ENCODE measurements at regions not wholly inside any gene's neighbourhood (a gene's known extent, or its start where the extent isn't known, plus 50 kb on each side); places are given as distances from the start of the nearest gene placed in this dataset.

- H3K9ac ChIP-seq (ENCODE audit: low read depth in 1 of 2, low read length in 2 of 2): no peak overlapping the region
- H3K36me3 ChIP-seq (ENCODE audit: control insufficient read depth in 2 of 2, insufficient read depth in 2 of 2, low read length in 2 of 2): no peaks in the 10 kb centered on the region
- H3K27ac ChIP-seq (ENCODE audit: low read depth in 2 of 2, low read length in 2 of 2): no peak overlapping the region
- H3K9me3 ChIP-seq (ENCODE audit: control insufficient read depth in 2 of 2, low read length in 2 of 2): peaks cover 0 to 2% of the 10 kb centered on the region in 2 donors
- H3K4me1 ChIP-seq (ENCODE audit: control insufficient read depth in 2 of 2, insufficient read depth in 2 of 2, low read length in 2 of 2): no peaks in the 10 kb centered on the region
- no peak overlapping the region for H3K4me3 ChIP-seq (ENCODE audit: low read length in 2 of 2)
- H3K27me3 ChIP-seq (ENCODE audit: control insufficient read depth in 2 of 2, insufficient read depth in 2 of 2, low read length in 2 of 2): no peaks in the 10 kb centered on the region
Measured at GRCh38 chr5:99936911-99937310, 598.3 kb upstream of the FAM174A start.

- Histone ChIP-seq H3K9ac (ENCODE audit: low read depth in 1 of 2, low read length in 2 of 2) (no peak overlapping the region), H3K9me3 (ENCODE audit: control insufficient read depth in 2 of 2, low read length in 2 of 2) (peaks cover 0 to 3% of the 10 kb centered on the region in 2 donors), H3K27me3 (ENCODE audit: control insufficient read depth in 2 of 2, insufficient read depth in 2 of 2, low read length in 2 of 2) (no peaks in the 10 kb centered on the region), H3K4me3 (ENCODE audit: low read length in 2 of 2) (no peak overlapping the region), H3K27ac (ENCODE audit: low read depth in 2 of 2, low read length in 2 of 2) (no peak overlapping the region), H3K4me1 (ENCODE audit: control insufficient read depth in 2 of 2, insufficient read depth in 2 of 2, low read length in 2 of 2) (no peaks in the 10 kb centered on the region), H3K36me3 (ENCODE audit: control insufficient read depth in 2 of 2, insufficient read depth in 2 of 2, low read length in 2 of 2) (no peaks in the 10 kb centered on the region)
Measured at GRCh38 chr5:99929806-99930135, 605.4 kb upstream of the FAM174A start.

- Histone ChIP-seq H3K27me3 (ENCODE audit: control insufficient read depth in 2 of 2, insufficient read depth in 2 of 2, low read length in 2 of 2) (no peaks in the 10 kb centered on the region), H3K4me1 (ENCODE audit: control insufficient read depth in 2 of 2, insufficient read depth in 2 of 2, low read length in 2 of 2) (no peaks in the 10 kb centered on the region), H3K9ac (ENCODE audit: low read depth in 1 of 2, low read length in 2 of 2) (no peak overlapping the region), H3K36me3 (ENCODE audit: control insufficient read depth in 2 of 2, insufficient read depth in 2 of 2, low read length in 2 of 2) (no peaks in the 10 kb centered on the region), H3K27ac (ENCODE audit: low read depth in 2 of 2, low read length in 2 of 2) (no peak overlapping the region), H3K9me3 (ENCODE audit: control insufficient read depth in 2 of 2, low read length in 2 of 2) (peaks cover 0 to 3% of the 10 kb centered on the region in 2 donors), H3K4me3 (ENCODE audit: low read length in 2 of 2) (no peak overlapping the region)
Measured at GRCh38 chr5:99929067-99929805, 605.9 kb upstream of the FAM174A start.

GRCh38 chr5:99928490-99928889, 606.7 kb upstream of the FAM174A start:
- no peaks in the 10 kb centered on the region for H3K4me1 ChIP-seq (ENCODE audit: control insufficient read depth in 2 of 2, insufficient read depth in 2 of 2, low read length in 2 of 2)
- H3K9me3 ChIP-seq (ENCODE audit: control insufficient read depth in 2 of 2, low read length in 2 of 2): peaks cover 0 to 3% of the 10 kb centered on the region in 2 donors

GRCh38 chr5:99926463-99926862, 608.7 kb upstream of the FAM174A start:
- H3K36me3 ChIP-seq (ENCODE audit: control insufficient read depth in 2 of 2, insufficient read depth in 2 of 2, low read length in 2 of 2): no peaks in the 10 kb centered on the region
- H3K27ac ChIP-seq (ENCODE audit: low read depth in 2 of 2, low read length in 2 of 2): no peak overlapping the region
- peaks cover 0 to 3% of the 10 kb centered on the region in 2 donors for H3K9me3 ChIP-seq (ENCODE audit: control insufficient read depth in 2 of 2, low read length in 2 of 2)
- H3K27me3 ChIP-seq (ENCODE audit: control insufficient read depth in 2 of 2, insufficient read depth in 2 of 2, low read length in 2 of 2): no peaks in the 10 kb centered on the region
- H3K4me1 ChIP-seq (ENCODE audit: control insufficient read depth in 2 of 2, insufficient read depth in 2 of 2, low read length in 2 of 2): no peaks in the 10 kb centered on the region
- H3K9ac ChIP-seq (ENCODE audit: low read depth in 1 of 2, low read length in 2 of 2): no peak overlapping the region
- H3K4me3 ChIP-seq (ENCODE audit: low read length in 2 of 2): no peak overlapping the region

More at GRCh38 chr5:99928490-99928889, 606.7 kb upstream of the FAM174A start:
- Histone ChIP-seq H3K27ac (ENCODE audit: low read depth in 2 of 2, low read length in 2 of 2) (no peak overlapping the region), H3K27me3 (ENCODE audit: control insufficient read depth in 2 of 2, insufficient read depth in 2 of 2, low read length in 2 of 2) (no peaks in the 10 kb centered on the region), H3K36me3 (ENCODE audit: control insufficient read depth in 2 of 2, insufficient read depth in 2 of 2, low read length in 2 of 2) (no peaks in the 10 kb centered on the region), H3K4me3 (ENCODE audit: low read length in 2 of 2) (no peak overlapping the region), H3K9ac (ENCODE audit: low read depth in 1 of 2, low read length in 2 of 2) (no peak overlapping the region)

GRCh38 chr5:99922386-99922785, 612.8 kb upstream of the FAM174A start:
- H3K9me3 ChIP-seq (ENCODE audit: control insufficient read depth in 2 of 2, low read length in 2 of 2): no peaks in the 10 kb centered on the region
- H3K4me3 ChIP-seq (ENCODE audit: low read length in 2 of 2): no peak overlapping the region
- no peaks in the 10 kb centered on the region for H3K36me3 ChIP-seq (ENCODE audit: control insufficient read depth in 2 of 2, insufficient read depth in 2 of 2, low read length in 2 of 2)
- H3K27ac ChIP-seq (ENCODE audit: low read depth in 2 of 2, low read length in 2 of 2): no peak overlapping the region
- no peaks in the 10 kb centered on the region for H3K27me3 ChIP-seq (ENCODE audit: control insufficient read depth in 2 of 2, insufficient read depth in 2 of 2, low read length in 2 of 2)
- H3K9ac ChIP-seq (ENCODE audit: low read depth in 1 of 2, low read length in 2 of 2): no peak overlapping the region
- no peaks in the 10 kb centered on the region for H3K4me1 ChIP-seq (ENCODE audit: control insufficient read depth in 2 of 2, insufficient read depth in 2 of 2, low read length in 2 of 2)

GRCh38 chr5:99911971-99912370, 623.2 kb upstream of the FAM174A start:
- Histone ChIP-seq H3K9me3 (ENCODE audit: control insufficient read depth in 2 of 2, low read length in 2 of 2) (no peaks in the 10 kb centered on the region), H3K36me3 (ENCODE audit: control insufficient read depth in 2 of 2, insufficient read depth in 2 of 2, low read length in 2 of 2) (no peaks in the 10 kb centered on the region), H3K4me1 (ENCODE audit: control insufficient read depth in 2 of 2, insufficient read depth in 2 of 2, low read length in 2 of 2) (no peaks in the 10 kb centered on the region), H3K27ac (ENCODE audit: low read depth in 2 of 2, low read length in 2 of 2) (no peak overlapping the region), H3K27me3 (ENCODE audit: control insufficient read depth in 2 of 2, insufficient read depth in 2 of 2, low read length in 2 of 2) (no peaks in the 10 kb centered on the region), H3K4me3 (ENCODE audit: low read length in 2 of 2) (no peak overlapping the region), H3K9ac (ENCODE audit: low read depth in 1 of 2, low read length in 2 of 2) (no peak overlapping the region)

- no peak overlapping the region for H3K27ac ChIP-seq (ENCODE audit: low read depth in 2 of 2, low read length in 2 of 2)
- no peaks in the 10 kb centered on the region for H3K36me3 ChIP-seq (ENCODE audit: control insufficient read depth in 2 of 2, insufficient read depth in 2 of 2, low read length in 2 of 2)
- no peak overlapping the region for H3K4me3 ChIP-seq (ENCODE audit: low read length in 2 of 2)
- no peaks in the 10 kb centered on the region for H3K9me3 ChIP-seq (ENCODE audit: control insufficient read depth in 2 of 2, low read length in 2 of 2)
- H3K9ac ChIP-seq (ENCODE audit: low read depth in 1 of 2, low read length in 2 of 2): no peak overlapping the region
- H3K4me1 ChIP-seq (ENCODE audit: control insufficient read depth in 2 of 2, insufficient read depth in 2 of 2, low read length in 2 of 2): no peaks in the 10 kb centered on the region
- H3K27me3 ChIP-seq (ENCODE audit: control insufficient read depth in 2 of 2, insufficient read depth in 2 of 2, low read length in 2 of 2): no peaks in the 10 kb centered on the region
Measured at GRCh38 chr5:99906776-99907175, 628.4 kb upstream of the FAM174A start.

GRCh38 chr5:99901972-99902371, 633.2 kb upstream of the FAM174A start:
- Histone ChIP-seq H3K9me3 (ENCODE audit: control insufficient read depth in 2 of 2, low read length in 2 of 2) (no peaks in the 10 kb centered on the region), H3K4me1 (ENCODE audit: control insufficient read depth in 2 of 2, insufficient read depth in 2 of 2, low read length in 2 of 2) (no peaks in the 10 kb centered on the region), H3K27ac (ENCODE audit: low read depth in 2 of 2, low read length in 2 of 2) (no peak overlapping the region)

GRCh38 chr5:99900302-99900852, 634.8 kb upstream of the FAM174A start:
- Histone ChIP-seq H3K27ac (ENCODE audit: low read depth in 2 of 2, low read length in 2 of 2) (no peak overlapping the region), H3K4me1 (ENCODE audit: control insufficient read depth in 2 of 2, insufficient read depth in 2 of 2, low read length in 2 of 2) (no peaks in the 10 kb centered on the region), H3K36me3 (ENCODE audit: control insufficient read depth in 2 of 2, insufficient read depth in 2 of 2, low read length in 2 of 2) (no peaks in the 10 kb centered on the region), H3K4me3 (ENCODE audit: low read length in 2 of 2) (no peak overlapping the region), H3K27me3 (ENCODE audit: control insufficient read depth in 2 of 2, insufficient read depth in 2 of 2, low read length in 2 of 2) (no peaks in the 10 kb centered on the region), H3K9me3 (ENCODE audit: control insufficient read depth in 2 of 2, low read length in 2 of 2) (no peaks in the 10 kb centered on the region), H3K9ac (ENCODE audit: low read depth in 1 of 2, low read length in 2 of 2) (no peak overlapping the region)

More at GRCh38 chr5:99901972-99902371, 633.2 kb upstream of the FAM174A start:
- Histone ChIP-seq H3K9ac (ENCODE audit: low read depth in 1 of 2, low read length in 2 of 2) (no peak overlapping the region), H3K36me3 (ENCODE audit: control insufficient read depth in 2 of 2, insufficient read depth in 2 of 2, low read length in 2 of 2) (no peaks in the 10 kb centered on the region), H3K27me3 (ENCODE audit: control insufficient read depth in 2 of 2, insufficient read depth in 2 of 2, low read length in 2 of 2) (no peaks in the 10 kb centered on the region), H3K4me3 (ENCODE audit: low read length in 2 of 2) (no peak overlapping the region)

Measured in mucosa of rectum (tissue), 2 donors.